ENCODE measurements at regions not wholly inside any gene's neighbourhood (a gene's known extent, or its start where the extent isn't known, plus 50 kb on each side); places are given as distances from the start of the nearest gene placed in this dataset.

DNA sequence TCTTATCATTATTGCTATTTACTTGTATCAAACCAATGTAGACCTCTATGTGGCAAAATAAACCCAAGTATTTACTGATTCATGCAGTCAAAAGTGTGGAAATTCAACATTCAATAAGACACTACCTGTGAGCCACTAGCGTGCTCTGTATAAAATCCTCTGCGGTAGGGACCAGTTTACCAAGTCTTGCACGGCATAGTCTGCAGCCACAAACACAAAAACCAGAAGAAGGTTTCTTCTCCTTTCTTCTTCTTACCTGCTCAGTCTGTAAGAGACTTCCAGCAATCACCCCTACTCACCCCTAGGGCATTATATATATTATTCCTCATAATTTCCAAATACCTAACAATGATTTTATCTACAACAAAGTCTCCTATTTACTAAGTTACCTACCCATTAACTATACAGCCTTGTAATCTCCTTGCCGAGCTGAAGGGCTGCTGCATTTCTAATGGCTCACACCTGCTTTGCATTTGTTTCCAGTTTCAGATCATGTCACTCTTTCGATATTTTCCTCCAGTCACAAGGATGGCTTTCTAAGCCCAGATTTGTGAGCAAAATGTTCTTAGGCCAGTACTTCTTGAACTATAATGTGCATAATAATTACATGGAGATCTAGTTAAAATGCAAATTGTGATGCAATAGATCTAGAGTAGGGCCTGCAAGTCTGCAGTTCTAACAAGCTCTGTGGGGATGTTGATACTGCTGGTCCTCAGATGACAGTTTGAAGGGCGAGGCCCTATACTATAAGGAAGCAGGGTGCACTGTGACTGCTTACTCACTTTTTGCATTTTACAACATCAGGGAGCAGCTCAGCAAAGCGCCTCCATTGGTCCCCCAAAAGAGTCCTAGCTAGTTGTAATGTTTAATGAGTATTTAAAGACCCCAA lies 191.9 kb upstream of the DDI1 start:
- no peak for TF ChIP-seq EZH2 (IDR thresholded peaks at IDR 0.05)
- no peak for TF ChIP-seq EZH2phosphoT487 (IDR thresholded peaks at IDR 0.05)
- TF ChIP-seq, protein P1, sequence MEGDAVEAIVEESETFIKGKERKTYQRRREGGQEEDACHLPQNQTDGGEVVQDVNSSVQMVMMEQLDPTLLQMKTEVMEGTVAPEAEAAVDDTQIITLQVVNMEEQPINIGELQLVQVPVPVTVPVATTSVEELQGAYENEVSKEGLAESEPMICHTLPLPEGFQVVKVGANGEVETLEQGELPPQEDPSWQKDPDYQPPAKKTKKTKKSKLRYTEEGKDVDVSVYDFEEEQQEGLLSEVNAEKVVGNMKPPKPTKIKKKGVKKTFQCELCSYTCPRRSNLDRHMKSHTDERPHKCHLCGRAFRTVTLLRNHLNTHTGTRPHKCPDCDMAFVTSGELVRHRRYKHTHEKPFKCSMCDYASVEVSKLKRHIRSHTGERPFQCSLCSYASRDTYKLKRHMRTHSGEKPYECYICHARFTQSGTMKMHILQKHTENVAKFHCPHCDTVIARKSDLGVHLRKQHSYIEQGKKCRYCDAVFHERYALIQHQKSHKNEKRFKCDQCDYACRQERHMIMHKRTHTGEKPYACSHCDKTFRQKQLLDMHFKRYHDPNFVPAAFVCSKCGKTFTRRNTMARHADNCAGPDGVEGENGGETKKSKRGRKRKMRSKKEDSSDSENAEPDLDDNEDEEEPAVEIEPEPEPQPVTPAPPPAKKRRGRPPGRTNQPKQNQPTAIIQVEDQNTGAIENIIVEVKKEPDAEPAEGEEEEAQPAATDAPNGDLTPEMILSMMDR (IDR thresholded peaks at IDR 0.05), result no peak
